HUES6 (cell line): ENCODE measurements at regions not wholly inside any gene's neighbourhood (a gene's known extent, or its start where the extent isn't known, plus 50 kb on each side); places are given as distances from the start of the nearest gene placed in this dataset.

Experiments
- H3K27ac ChIP-seq: 2 replicates; pipeline ENCODE4 v1.7.0; 2013; ENCODE audit warnings: low read depth, mild to moderate bottlenecking, low read length, inconsistent platforms
- H3K27me3 ChIP-seq: 2 replicates; pipeline ENCODE4 v1.6.1; 2013; ENCODE audit warnings: low read length; ENCODE audit not compliant: control insufficient read depth, insufficient read depth
- H3K36me3 ChIP-seq: 2 replicates; pipeline ENCODE4 v1.6.1; 2013; ENCODE audit warnings: low read length; ENCODE audit not compliant: control insufficient read depth, insufficient read depth
- H3K4me1 ChIP-seq: 2 replicates; pipeline ENCODE4 v1.6.1; 2013; ENCODE audit warnings: low read length; ENCODE audit not compliant: control insufficient read depth, insufficient read depth
- H3K4me3 ChIP-seq: 2 replicates; pipeline ENCODE4 v1.5.1; 2013; ENCODE audit warnings: low read depth, low read length
- H3K9ac ChIP-seq: one replicate; pipeline ENCODE4 v1.6.1; 2013; ENCODE audit warnings: mild to moderate bottlenecking, low read length
- H3K9me3 ChIP-seq: 2 replicates; pipeline ENCODE4 v1.6.1; 2013; ENCODE audit warnings: low read depth, low read length; ENCODE audit not compliant: control insufficient read depth, insufficient read depth

DNA sequence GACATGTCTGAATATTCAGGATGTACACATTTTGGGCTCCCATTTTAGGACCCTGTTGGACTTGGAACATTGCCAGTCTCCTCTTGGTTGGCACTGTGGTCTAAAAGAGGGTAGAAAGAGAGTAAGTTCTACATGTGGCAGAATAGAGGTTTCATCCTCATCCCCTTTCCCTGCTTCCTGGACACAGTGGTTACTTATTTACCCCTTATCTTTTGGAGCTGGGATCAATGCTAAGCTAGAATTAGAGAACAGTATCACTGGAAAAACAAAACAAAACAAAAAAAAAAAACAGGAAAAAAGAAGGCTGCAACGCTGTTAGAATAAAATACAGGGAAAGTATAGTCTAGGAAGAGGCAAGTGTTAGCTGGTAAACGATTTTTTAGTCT lies 790.6 kb downstream of the MAFB start:
- H3K9me3 ChIP-seq, result no peaks in the 10 kb centered on the region
- no peak overlapping the region for H3K27ac ChIP-seq
- peaks cover 27% of the 10 kb centered on the region; the same call in 1 of the 2 replicates for H3K4me1 ChIP-seq
- no peaks in the 10 kb centered on the region for H3K36me3 ChIP-seq
- no peak overlapping the region for H3K9ac ChIP-seq
- H3K4me3 ChIP-seq, result no peak overlapping the region
- no peaks in the 10 kb centered on the region for H3K27me3 ChIP-seq

DNA sequence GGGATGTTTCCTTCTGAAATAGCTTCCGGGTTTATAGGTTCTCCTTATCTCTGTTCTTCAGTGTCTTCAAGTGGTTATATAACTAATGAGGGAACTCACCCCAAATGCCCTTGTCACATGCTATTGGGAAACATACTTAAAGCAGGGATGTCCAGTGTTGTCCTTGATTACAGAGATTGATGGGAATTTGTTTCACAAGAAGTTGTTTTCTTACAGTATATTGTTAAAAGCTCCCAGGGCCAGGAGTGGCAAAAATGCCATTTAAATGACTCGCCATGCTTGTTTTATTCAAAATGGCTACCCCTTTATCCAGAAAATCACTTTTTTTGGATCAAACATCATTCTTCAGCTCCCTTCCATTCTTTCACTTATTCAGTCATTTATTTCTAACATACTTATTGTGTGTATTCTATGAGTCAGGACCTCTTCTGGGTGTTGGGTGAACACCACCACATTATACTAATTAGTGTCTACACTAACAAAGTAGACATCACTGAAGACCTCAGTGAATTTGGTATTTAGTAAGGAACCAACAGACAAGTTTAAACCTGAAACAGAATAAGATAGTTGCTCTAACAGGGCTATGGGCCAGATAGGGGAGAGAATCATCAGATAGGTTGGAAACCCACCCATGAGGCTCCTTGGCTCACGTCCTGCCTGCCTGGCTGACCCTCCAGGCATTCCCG lies 791.1 kb downstream of the MAFB start:
- Histone ChIP-seq H3K4me1 (peaks cover 27% of the 10 kb centered on the region; the same call in 1 of the 2 replicates), H3K36me3 (no peaks in the 10 kb centered on the region), H3K4me3 (no peak overlapping the region), H3K27me3 (no peaks in the 10 kb centered on the region), H3K27ac (no peak overlapping the region), H3K9me3 (no peaks in the 10 kb centered on the region), H3K9ac (no peak overlapping the region)

DNA sequence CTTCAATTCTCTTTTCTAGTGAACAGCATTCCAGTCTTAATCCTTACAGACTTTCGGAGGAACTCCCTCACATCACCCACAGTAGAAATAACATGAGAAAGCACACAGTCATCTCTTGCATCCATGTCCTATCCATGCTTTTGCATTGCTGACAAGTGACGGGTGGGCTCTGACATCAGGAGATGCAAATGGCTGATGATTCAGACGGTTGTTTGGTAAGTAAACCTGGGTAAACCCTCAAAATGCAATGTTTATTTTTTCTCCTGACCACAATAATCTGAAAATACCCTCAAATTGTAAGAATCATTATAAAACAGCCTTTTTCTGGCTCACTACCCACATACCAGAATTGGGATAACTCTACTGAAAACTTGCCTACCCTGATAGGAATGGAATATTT lies 792.0 kb downstream of the MAFB start:
- Histone ChIP-seq H3K27me3 (no peaks in the 10 kb centered on the region), H3K36me3 (no peaks in the 10 kb centered on the region), H3K9me3 (no peaks in the 10 kb centered on the region), H3K4me3 (no peak overlapping the region), H3K4me1 (peaks cover 27% of the 10 kb centered on the region; the same call in 1 of the 2 replicates), H3K9ac (no peak overlapping the region), H3K27ac (no peak overlapping the region)

DNA sequence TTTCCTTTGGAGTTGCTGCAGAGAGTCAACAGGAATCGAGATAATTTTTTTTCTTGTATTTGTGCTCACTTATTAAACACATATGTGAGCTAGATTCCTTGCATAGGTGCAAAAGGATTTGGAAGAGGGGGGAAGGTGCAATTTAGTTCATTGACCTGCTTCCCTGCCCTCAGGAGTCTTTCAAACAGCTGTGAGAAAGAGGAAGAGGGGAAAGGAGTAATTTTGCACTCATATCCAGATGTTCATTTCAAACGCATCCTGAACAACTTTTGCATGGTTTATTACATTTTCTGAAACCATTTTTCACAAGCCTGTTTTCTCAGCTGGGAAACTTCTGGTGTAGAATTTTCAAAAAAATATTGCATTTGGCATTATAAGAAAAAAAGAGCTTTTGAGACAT lies 795.0 kb downstream of the MAFB start:
- Histone ChIP-seq H3K4me1 (peaks cover 7% of the 10 kb centered on the region; the same call in 1 of the 2 replicates), H3K27me3 (no peaks in the 10 kb centered on the region), H3K9me3 (no peaks in the 10 kb centered on the region), H3K9ac (no peak overlapping the region), H3K27ac (no peak overlapping the region), H3K4me3 (no peak overlapping the region), H3K36me3 (no peaks in the 10 kb centered on the region)

DNA sequence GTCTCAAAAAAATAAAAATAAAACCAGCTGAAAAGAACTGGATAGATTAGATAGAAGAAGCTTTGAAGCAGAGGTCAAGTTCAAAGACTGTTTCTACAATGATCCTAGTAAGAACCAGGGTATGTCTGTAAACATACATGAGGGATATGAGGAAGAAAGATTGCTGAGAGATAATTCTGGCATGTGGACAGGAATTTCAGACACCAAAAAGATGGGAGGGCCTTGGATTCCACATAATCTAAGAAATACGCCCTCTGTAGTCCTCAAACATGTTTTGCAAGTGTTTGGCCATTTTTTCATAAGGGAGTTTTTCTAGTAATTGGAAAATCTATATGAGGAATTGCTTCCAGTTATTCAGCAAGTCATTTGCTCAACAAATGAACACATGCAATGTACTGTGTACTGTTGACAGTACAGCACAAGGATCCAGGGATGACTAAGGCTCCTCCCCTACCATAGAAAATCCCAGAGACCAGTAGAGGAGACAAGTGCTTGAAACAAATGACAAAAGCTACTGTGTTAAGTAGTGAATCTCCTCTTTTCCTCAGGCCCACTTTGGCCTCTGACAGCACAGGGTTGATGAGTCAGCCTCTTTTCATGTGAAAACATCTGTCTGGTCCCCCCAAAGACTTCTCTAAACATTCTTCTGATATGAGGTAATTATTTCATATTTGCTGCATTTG lies 795.9 kb downstream of the MAFB start:
- H3K4me3 ChIP-seq, result no peak overlapping the region
- H3K36me3 ChIP-seq, result no peaks in the 10 kb centered on the region
- H3K27ac ChIP-seq, result no peak overlapping the region
- H3K9ac ChIP-seq, result no peak overlapping the region
- H3K9me3 ChIP-seq, result no peaks in the 10 kb centered on the region
- 0 out of 2 replicates have a peak, but pooled peaks cover 3% of the 10 kb centered on the region for H3K4me1 ChIP-seq
- no peaks in the 10 kb centered on the region for H3K27me3 ChIP-seq

DNA sequence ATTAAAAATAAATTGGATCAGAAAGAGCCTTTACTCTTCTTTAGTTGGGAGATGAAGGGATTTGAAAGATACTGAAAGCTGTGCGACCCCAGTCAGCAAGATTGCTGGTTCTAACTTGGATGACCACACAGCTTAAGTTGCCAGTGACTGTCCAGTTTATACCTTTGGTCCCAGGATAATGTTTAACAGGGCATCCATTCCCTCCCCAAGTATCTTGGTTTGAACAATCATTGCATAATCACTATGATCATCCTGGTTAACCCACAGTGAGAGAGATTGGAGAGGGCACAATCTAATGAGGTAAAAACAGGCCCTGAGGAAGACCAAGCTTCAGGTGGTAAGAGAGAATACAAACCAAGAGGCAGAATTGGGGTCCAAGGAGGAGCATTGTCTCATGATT lies 798.3 kb downstream of the MAFB start:
- Histone ChIP-seq H3K27me3 (no peaks in the 10 kb centered on the region), H3K4me3 (no peak overlapping the region), H3K27ac (no peak overlapping the region), H3K9ac (no peak overlapping the region), H3K9me3 (no peaks in the 10 kb centered on the region), H3K4me1 (peaks cover 10% of the 10 kb centered on the region), H3K36me3 (no peaks in the 10 kb centered on the region)

DNA sequence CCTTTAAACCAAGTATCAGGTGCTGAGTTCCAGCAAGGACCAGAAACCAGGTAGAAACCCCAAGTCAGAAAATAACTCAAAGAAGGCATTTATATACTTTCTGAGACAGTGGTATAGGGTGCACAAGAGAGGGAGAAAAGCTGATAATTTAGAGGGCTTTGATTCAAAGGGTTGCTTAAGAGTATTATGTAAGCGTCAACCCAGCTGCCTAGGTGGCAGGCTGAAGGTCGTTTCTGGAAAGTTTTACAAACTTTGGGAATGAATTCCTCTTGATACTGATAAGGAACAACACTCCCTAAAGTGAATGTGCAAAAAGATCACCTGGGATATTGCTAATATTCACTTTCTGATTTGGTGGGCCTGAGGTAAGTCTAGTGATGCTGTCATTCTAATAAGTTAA lies 800.7 kb downstream of the MAFB start:
- Histone ChIP-seq H3K4me1 (peaks cover 12% of the 10 kb centered on the region), H3K36me3 (no peaks in the 10 kb centered on the region), H3K27me3 (no peaks in the 10 kb centered on the region), H3K4me3 (no peak overlapping the region), H3K9ac (no peak overlapping the region), H3K27ac (no peak overlapping the region), H3K9me3 (no peaks in the 10 kb centered on the region)

DNA sequence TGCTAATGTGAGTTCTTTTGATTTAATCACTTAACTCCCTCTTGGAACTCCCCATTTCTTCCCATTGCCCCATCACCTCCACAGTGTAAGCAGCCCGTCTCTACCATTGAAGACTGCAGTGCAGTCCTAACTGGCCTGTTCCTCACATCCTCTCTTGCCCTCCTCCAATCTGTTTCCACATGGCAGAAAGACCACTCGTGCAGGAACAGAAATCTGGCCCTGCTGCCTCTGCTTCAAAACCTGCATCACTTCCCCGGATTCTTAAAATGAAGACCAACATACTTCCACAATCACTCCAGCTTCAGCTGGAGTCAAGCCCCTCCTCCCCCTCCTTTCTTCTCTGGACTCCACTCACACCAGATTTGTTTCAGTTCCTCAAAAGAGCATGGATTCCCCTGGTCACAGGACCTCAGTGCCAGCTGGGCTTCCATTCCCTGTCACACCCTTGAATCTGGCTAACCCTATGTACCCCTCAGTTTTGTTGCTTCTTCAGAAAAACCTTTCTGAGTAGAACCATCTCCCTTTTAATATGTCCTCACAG lies 802.3 kb downstream of the MAFB start:
- no peak overlapping the region for H3K4me3 ChIP-seq
- H3K36me3 ChIP-seq, result no peaks in the 10 kb centered on the region
- H3K4me1 ChIP-seq, result peaks cover 12% of the 10 kb centered on the region
- no peaks in the 10 kb centered on the region for H3K27me3 ChIP-seq
- no peak overlapping the region for H3K9ac ChIP-seq
- peaks cover 7% of the 10 kb centered on the region; the same call in 1 of the 2 replicates for H3K9me3 ChIP-seq
- no peak overlapping the region for H3K27ac ChIP-seq

DNA sequence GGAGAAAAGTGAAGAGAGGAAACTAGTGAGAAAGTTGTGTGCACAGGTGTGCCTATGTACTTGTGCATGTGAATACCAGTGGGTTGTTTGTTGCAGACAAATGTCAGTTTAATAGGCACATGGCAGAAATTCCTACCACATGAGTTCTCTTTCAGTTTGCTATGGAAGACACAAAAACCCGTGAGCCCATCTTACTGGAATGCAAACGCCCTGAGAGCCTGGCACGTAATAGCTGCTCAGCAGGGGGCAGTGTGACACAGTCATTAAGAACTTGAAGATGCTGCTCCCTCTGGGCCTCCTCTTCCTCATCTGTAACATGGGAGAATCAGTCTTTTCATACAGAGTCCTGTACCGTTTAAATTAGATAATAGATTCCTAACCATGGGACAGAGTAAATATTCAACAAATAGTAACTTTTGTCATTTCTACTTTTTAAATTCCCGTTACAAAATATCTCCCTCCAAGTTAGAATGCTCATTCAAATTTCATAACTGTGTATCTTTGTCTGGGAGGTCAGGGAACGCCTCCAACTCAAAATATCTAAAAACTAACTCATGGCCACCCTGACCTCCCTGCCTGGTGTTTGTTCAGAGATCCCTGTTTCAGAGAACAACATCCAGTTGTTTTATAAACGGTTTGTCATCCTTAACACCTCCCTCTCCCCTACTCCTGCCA lies 802.9 kb downstream of the MAFB start:
- no peak overlapping the region for H3K9ac ChIP-seq

DNA sequence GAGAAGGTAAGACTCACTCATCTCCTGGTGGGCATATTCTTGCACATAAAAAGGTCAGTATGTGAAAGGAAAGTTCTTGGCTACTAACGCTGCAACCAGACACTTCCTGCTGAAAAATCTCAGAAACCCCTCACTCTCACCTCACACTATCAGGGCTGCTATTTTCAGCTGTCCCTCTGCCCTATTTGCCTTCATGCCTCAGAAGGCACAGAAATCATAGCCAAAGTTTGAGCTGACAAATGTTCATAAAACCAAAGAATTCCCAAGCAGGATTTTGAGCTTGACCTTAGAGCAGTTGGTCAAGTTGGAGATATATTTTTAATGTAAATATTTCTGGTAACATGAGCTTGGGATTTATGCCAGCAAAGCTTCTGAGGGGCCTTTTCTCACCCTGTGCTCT lies 806.2 kb downstream of the MAFB start:
- H3K4me3 ChIP-seq, result no peak overlapping the region
- H3K27ac ChIP-seq, result no peak overlapping the region
- H3K9me3 ChIP-seq, result peaks cover 7% of the 10 kb centered on the region; the same call in 1 of the 2 replicates
- H3K4me1 ChIP-seq, result peaks cover 21% of the 10 kb centered on the region
- no peaks in the 10 kb centered on the region for H3K27me3 ChIP-seq
- no peaks in the 10 kb centered on the region for H3K36me3 ChIP-seq
- no peak overlapping the region for H3K9ac ChIP-seq

More for the DNA sequence above, 802.9 kb downstream of the MAFB start:
- no peak overlapping the region for H3K4me3 ChIP-seq
- H3K27me3 ChIP-seq, result no peaks in the 10 kb centered on the region
- peaks cover 7% of the 10 kb centered on the region; the same call in 1 of the 2 replicates for H3K9me3 ChIP-seq
- H3K4me1 ChIP-seq, result peaks cover 12% of the 10 kb centered on the region
- H3K27ac ChIP-seq, result peak overlapping the region; percentile 70; the same call in 1 of the 2 replicates
- H3K36me3 ChIP-seq, result no peaks in the 10 kb centered on the region

DNA sequence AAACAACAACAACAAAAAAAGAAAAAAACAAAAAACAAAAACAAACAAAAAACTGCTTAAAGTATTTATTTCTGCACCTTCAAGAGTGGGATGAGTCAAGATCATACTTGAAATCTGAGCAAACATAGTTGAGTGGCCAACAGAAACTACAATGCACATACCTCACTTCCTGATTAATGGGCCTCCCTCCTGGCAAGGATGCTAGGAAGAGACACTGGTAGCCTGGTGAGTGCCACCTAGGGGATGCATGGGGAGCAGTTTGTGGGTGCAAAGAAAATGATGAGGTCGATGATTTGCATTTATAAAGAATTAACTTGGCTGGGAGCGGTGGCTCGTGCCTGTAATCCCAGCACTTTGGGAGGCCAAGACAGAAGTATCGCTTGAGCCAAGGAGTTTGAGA lies 808.1 kb downstream of the MAFB start:
- peaks cover 7% of the 10 kb centered on the region; the same call in 1 of the 2 replicates for H3K9me3 ChIP-seq
- H3K27me3 ChIP-seq, result no peaks in the 10 kb centered on the region
- no peaks in the 10 kb centered on the region for H3K36me3 ChIP-seq
- no peak overlapping the region for H3K27ac ChIP-seq
- no peak overlapping the region for H3K9ac ChIP-seq
- H3K4me1 ChIP-seq, result peaks cover 13% of the 10 kb centered on the region
- no peak overlapping the region for H3K4me3 ChIP-seq
